ENCODE measurements at regions not wholly inside any gene's neighbourhood (a gene's known extent, or its start where the extent isn't known, plus 50 kb on each side); places are given as distances from the start of the nearest gene placed in this dataset.
"Not testable (repeated sequence)": the region's sequence is repeated elsewhere in the genome, so short reads cannot be mapped to it uniquely, and the experiment has no call there.

- ChIA-PET CTCF (no interaction called here), POLR2A (no interaction called here)
- no peaks in the 10 kb centered on the region for H3K36me3 Mint-ChIP-seq (ENCODE audit: low read depth)
- H3K4me3 Mint-ChIP-seq = no peak overlapping the region
- no peak overlapping the region for H3K27ac Mint-ChIP-seq
- intact Hi-C loops (cut with micrococcal nuclease) = no loop called here
- DNase-seq (no peak), ATAC-seq (ENCODE audit: low read depth) (no peak)
- no peaks in the 10 kb centered on the region for H3K4me1 Mint-ChIP-seq
- H3K9me3 Mint-ChIP-seq = peaks cover 11% of the 10 kb centered on the region
- no peaks in the 10 kb centered on the region for H3K27me3 Mint-ChIP-seq
- TF ChIP-seq, protein P1, sequence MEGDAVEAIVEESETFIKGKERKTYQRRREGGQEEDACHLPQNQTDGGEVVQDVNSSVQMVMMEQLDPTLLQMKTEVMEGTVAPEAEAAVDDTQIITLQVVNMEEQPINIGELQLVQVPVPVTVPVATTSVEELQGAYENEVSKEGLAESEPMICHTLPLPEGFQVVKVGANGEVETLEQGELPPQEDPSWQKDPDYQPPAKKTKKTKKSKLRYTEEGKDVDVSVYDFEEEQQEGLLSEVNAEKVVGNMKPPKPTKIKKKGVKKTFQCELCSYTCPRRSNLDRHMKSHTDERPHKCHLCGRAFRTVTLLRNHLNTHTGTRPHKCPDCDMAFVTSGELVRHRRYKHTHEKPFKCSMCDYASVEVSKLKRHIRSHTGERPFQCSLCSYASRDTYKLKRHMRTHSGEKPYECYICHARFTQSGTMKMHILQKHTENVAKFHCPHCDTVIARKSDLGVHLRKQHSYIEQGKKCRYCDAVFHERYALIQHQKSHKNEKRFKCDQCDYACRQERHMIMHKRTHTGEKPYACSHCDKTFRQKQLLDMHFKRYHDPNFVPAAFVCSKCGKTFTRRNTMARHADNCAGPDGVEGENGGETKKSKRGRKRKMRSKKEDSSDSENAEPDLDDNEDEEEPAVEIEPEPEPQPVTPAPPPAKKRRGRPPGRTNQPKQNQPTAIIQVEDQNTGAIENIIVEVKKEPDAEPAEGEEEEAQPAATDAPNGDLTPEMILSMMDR (IDR thresholded peaks at IDR 0.05) = no peak
Observed at GRCh38 chr7:156009569-156009968, 197.3 kb upstream of the SHH start.

GRCh38 chr7:156006876-156007275, 194.6 kb upstream of the SHH start:
- POLR2A ChIA-PET; H3K9me3 Mint-ChIP-seq; DNase-seq; CTCF ChIA-PET; H3K27me3 Mint-ChIP-seq; ATAC-seq (ENCODE audit: low read depth); H3K4me1 Mint-ChIP-seq; H3K36me3 Mint-ChIP-seq (ENCODE audit: low read depth); H3K4me3 Mint-ChIP-seq; H3K27ac Mint-ChIP-seq; intact Hi-C loops (cut with micrococcal nuclease): not testable (repeated sequence)

DNA sequence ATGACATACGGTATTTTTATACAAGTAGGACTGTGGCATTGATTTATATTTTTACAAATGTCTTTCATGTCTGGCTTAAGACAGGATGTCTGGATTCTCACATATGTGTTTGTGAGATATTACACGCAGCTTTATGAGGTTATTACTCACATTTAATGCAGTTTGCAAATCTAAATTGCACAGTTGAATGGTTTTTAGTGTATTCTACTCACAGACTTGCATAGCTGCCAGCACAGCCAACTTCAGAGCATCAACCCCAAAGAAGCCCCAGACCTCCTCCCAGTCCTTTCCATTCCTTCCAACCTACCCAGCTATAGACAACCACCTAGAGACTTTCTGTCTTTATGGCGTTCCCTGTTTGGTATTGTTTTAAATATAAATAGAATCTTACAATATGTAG, 193.8 kb upstream of the SHH start:
- H3K9me3 Mint-ChIP-seq = peaks cover 7% of the 10 kb centered on the region
- ATAC-seq (ENCODE audit: low read depth) (no peak), DNase-seq (no peak)
- intact Hi-C loops (cut with micrococcal nuclease) = no loop called here
- H3K36me3 Mint-ChIP-seq (ENCODE audit: low read depth) = no peaks in the 10 kb centered on the region
- TF ChIP-seq, protein P1 (IDR thresholded peaks at IDR 0.05) = no peak
- H3K4me1 Mint-ChIP-seq = no peaks in the 10 kb centered on the region
- ChIA-PET POLR2A (no interaction called here), CTCF (no interaction called here)
- H3K27me3 Mint-ChIP-seq = no peaks in the 10 kb centered on the region
- no peak overlapping the region for H3K27ac Mint-ChIP-seq
- no peak overlapping the region for H3K4me3 Mint-ChIP-seq

- H3K27me3 Mint-ChIP-seq = no peaks in the 10 kb centered on the region
- ChIA-PET CTCF (no interaction called here), POLR2A (no interaction called here)
- no peaks in the 10 kb centered on the region for H3K4me1 Mint-ChIP-seq
- DNase-seq (no peak), ATAC-seq (ENCODE audit: low read depth) (no peak)
- intact Hi-C loops (cut with micrococcal nuclease) = no loop called here
- TF ChIP-seq, protein P1 (IDR thresholded peaks at IDR 0.05) = no peak
- no peaks in the 10 kb centered on the region for H3K36me3 Mint-ChIP-seq (ENCODE audit: low read depth)
- H3K9me3 Mint-ChIP-seq = peaks cover 5% of the 10 kb centered on the region
- H3K4me3 Mint-ChIP-seq = no peak overlapping the region
- no peak overlapping the region for H3K27ac Mint-ChIP-seq
Observed at GRCh38 chr7:156005202-156005691, 193.0 kb upstream of the SHH start.

- intact Hi-C loops (cut with micrococcal nuclease) = no loop called here
- TF ChIP-seq, protein P1 (IDR thresholded peaks at IDR 0.05) = no peak
- Mint-ChIP-seq H3K4me3 (no peak overlapping the region), H3K27me3 (no peaks in the 10 kb centered on the region), H3K4me1 (no peaks in the 10 kb centered on the region), H3K27ac (no peak overlapping the region), H3K36me3 (ENCODE audit: low read depth) (no peaks in the 10 kb centered on the region), H3K9me3 (peaks cover 5% of the 10 kb centered on the region)
- DNase-seq (no peak), ATAC-seq (ENCODE audit: low read depth) (no peak)
- ChIA-PET CTCF (no interaction called here), POLR2A (no interaction called here)
Observed at GRCh38 chr7:156004265-156005201, 192.3 kb upstream of the SHH start.

All from activated B cell treated with CpG ODN at 0.5 μM for 24 hours (primary cell).